HuH-7 (cell line): ENCODE measurements at regions not wholly inside any gene's neighbourhood (a gene's known extent, or its start where the extent isn't known, plus 50 kb on each side); places are given as distances from the start of the nearest gene placed in this dataset.

ENCODE experiments used
- DNase-seq: peaks from one replicate; pipeline ENCODE4 v3.0.0; 2011; ENCODE audit warnings: low spot score

GRCh38 chr1:235027076-235027861, 101.4 kb downstream of the TOMM20 start:
- no peak for DNase-seq

GRCh38 chr1:235025422-235025984, 103.1 kb downstream of the TOMM20 start:
- DNase-seq = no peak

GRCh38 chr1:235024711-235025421, 103.8 kb downstream of the TOMM20 start:
- DNase-seq = no peak

GRCh38 chr1:235023711-235024439, 104.8 kb downstream of the TOMM20 start:
- no peak for DNase-seq

GRCh38 chr1:235022981-235023710, 105.5 kb downstream of the TOMM20 start:
- DNase-seq = no peak

- no peak for DNase-seq
These were observed 106.2 kb downstream of the TOMM20 start for GRCh38 chr1:235022341-235022980.

GRCh38 chr1:235021815-235022214, 106.8 kb downstream of the TOMM20 start:
- DNase-seq = no peak

GRCh38 chr1:235021321-235021720, 107.3 kb downstream of the TOMM20 start:
- no peak for DNase-seq

- no peak for DNase-seq
These were observed 108.7 kb downstream of the TOMM20 start for GRCh38 chr1:235019961-235020360.

- no peak for DNase-seq
These were observed 109.2 kb downstream of the TOMM20 start for GRCh38 chr1:235019471-235019870.

- DNase-seq = no peak
These were observed 109.8 kb downstream of the TOMM20 start for GRCh38 chr1:235018720-235019444.

- DNase-seq = no peak
These were observed 110.5 kb downstream of the TOMM20 start for GRCh38 chr1:235018161-235018560.

- no peak for DNase-seq
These were observed 110.9 kb downstream of the TOMM20 start for GRCh38 chr1:235017719-235018118.

GRCh38 chr1:235017191-235017590, 111.4 kb downstream of the TOMM20 start:
- no peak for DNase-seq

GRCh38 chr1:235015291-235015985, 113.2 kb downstream of the TOMM20 start:
- DNase-seq = no peak

- DNase-seq = no peak
These were observed 113.9 kb downstream of the TOMM20 start for GRCh38 chr1:235014756-235015155.

GRCh38 chr1:235013512-235013911, 115.1 kb downstream of the TOMM20 start:
- no peak for DNase-seq

- DNase-seq = no peak
These were observed 116.0 kb downstream of the TOMM20 start for GRCh38 chr1:235012436-235013210.
